H4 (cell line): ENCODE measurements at regions not wholly inside any gene's neighbourhood (a gene's known extent, or its start where the extent isn't known, plus 50 kb on each side); places are given as distances from the start of the nearest gene placed in this dataset.

Experiments
- DNase-seq: peaks from one replicate; pipeline ENCODE4 v3.0.0-alpha.2; 2015; ENCODE audit warnings: low spot score

- DNase-seq = no peak
These were observed 748.4 kb upstream of the HS6ST1 start for GRCh38 chr2:129067070-129067469.

- no peak for DNase-seq
These were observed 749.3 kb upstream of the HS6ST1 start for GRCh38 chr2:129067953-129068352.

- no peak for DNase-seq
These were observed 749.9 kb upstream of the HS6ST1 start for GRCh38 chr2:129068543-129068942.

DNA sequence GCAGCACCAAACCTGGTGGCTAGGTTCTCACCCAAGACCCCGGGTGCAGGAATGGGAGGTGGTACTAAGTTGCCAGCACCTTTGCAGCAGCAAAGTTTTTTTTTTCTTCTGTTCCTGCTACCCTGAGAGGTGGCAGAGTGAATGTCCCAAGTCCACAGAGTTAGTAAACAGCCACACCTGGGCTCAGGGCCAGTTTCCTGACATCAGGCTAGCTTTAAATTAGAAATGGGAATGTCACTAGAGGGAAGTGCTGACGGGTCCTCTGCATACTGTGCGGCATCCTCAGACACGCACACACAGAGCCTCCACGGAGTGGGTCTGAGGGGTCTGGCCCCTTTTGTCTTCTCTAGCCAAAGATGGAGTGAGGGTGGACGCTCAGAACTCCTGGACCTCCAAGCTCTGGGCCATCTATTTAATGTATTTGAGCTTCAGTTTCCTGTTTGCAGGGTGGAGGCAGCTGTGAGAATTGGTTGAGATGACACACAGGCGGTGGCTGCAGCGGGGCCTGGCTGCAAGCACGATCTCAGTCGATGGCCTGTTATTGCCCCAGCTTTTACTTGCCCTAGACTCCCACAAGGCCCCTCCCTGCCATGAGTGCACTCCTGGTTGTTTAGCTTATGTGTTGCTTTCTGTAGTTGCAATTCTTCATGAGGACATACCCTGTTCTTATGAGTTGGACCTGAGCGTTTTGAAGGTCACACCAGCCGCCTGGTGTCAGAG lies 751.4 kb upstream of the HS6ST1 start:
- DNase-seq = no peak

GRCh38 chr2:129070663-129071062 lies 752.0 kb upstream of the HS6ST1 start:
- DNase-seq = no peak

- DNase-seq = no peak
These were observed 752.9 kb upstream of the HS6ST1 start for GRCh38 chr2:129071531-129071930.

DNA sequence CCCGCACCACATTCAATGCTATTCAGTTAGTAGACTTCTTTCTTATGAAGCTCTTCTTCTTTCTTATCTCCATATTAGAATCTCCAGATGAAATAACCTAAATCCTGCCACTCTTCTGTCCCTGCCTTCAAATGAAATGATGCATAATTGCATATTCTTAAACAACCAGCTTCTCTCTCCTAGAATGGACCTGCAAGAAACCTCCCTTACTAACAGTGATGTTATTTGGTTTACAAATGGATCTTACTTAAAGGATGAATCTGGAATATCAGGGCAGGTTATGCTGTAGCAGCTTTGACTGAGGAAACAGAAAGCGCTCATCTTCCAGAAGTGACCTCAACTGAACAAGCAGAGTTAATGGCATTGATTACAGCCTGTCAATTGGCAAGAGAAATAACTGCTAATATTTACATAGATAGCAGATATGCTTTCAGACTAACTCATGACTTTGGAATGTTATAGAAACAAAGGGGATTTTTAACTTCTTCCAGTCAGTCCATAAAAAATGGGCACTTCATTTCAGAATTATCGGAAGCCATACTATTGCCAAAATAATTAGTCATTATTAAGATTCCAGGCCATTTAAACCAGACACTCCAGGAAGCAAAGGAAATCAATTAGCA lies 755.7 kb upstream of the HS6ST1 start:
- DNase-seq = no peak

DNA sequence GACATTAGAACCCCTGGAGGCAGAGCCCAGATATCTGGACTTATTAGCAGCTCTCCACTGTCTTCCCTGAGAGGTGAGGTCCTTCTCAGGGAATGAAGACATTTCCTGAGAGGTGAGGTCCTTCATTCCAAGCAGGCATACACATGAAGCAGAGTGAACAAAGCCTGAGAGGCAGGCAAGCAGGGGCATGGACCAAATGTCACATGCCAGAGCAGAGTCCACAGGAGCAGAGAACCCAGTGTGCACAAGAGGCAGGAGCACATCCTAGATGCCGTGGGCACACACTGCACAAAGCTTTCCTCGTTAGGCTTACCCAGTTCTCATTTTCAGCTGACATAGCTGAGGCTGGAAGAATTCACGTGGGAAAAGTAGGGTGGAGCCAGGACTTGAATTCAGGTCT lies 759.9 kb upstream of the HS6ST1 start:
- DNase-seq = no peak

GRCh38 chr2:129080715-129081476 lies 762.2 kb upstream of the HS6ST1 start:
- no peak for DNase-seq

DNA sequence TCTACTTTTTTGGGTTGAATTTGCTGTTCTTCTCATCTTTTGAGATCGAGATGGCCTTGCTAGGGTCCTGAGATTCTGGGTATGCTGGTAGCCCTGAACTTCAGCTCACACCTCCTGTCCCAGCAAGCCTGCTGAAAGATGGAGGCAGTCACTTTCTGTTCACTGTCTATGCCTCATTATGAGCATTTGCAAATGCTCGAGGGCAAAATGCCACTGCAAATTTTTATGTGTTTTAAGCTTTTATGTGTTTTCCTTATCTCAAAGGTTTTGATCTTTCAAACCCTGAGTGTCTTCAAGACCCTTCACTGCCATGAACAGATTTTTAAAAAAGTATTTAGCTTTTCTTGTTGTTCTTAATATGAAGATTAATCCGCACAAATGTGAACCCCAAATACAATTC lies 766.7 kb upstream of the HS6ST1 start:
- DNase-seq = no peak

GRCh38 chr2:129087133-129087813 lies 768.6 kb upstream of the HS6ST1 start:
- peak; percentile 48 for DNase-seq

DNA sequence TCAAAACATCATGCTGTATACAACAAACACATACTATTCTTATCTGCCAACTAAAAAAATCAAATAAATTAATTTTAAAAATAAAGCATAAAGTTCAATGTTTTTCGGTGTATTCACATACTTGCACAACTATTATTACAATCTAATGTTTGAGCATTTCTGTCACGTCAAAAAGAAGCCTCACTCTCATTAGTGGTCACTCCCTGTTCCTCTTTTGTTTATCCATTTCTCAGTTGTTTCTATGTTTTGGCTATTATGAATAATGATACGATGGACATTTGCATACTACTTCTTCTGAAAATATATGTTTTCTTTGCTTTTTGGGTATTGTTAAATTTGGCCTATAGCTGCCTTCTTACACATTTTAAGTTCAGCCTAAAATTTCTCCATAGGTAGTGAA lies 773.0 kb upstream of the HS6ST1 start:
- DNase-seq = no peak

- no peak for DNase-seq
These were observed 774.3 kb upstream of the HS6ST1 start for GRCh38 chr2:129092956-129093355.

DNA sequence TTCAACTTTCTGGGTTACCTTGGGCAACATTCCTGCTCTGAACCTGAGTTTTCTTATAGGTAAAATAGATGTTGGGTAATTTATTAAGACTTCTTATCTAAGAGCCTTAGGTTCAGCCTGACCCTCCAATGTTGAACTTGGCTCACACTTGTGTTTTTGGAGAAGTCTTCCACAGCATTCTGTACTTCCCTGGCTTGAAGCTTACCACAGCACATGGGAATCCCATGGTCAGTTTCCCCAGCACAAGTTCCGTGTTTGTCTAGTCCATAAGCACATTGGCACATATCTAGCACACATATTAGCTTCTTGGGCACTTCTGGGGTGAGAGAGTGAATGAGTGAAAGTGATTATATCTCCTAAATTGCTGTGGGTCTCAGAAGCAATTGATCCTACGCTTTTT lies 782.5 kb upstream of the HS6ST1 start:
- no peak for DNase-seq

DNA sequence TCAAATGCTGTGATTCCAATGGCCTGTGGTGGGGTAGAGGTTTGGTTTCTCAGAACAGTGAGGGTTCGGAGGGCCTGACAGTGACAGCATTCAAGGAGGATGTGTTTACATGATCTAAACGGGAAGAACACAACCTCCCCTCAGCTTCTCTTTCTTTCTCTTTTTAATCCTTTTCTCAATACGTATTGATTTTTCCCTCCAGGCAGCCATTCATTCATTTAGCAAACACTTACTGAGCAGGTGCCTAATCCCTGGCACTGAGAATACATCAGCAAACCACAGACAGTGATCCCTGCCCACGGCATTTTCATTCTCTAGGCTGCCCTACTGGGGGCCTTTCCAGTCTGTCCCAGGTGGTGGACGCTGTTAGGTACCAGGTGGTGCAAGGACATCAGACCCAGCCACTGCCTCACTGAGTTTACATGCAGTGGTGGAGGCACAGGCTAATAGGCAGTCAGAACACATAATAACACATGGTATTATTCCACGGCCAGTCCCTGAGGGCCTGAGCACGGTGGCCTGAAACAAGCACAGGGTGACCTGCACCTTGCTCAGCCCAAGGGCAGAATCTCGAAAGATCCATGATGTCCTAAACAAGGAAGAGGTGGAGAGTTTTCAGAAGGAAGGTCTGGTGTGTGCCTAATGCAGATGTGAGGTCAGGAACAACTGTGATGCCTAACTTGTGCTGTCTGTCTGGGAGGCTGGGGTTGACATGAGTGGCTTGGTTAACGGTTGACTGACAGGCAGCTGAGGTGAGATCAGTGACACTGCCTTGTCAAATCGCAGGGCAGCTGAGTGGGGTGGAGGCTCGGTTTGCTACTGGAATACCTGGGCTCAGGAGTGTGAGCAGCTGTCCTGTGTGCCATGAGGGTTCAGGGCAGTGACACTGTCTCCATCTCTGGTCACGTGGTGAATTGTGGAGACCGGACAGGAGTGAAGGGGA lies 785.5 kb upstream of the HS6ST1 start:
- no peak for DNase-seq

DNA sequence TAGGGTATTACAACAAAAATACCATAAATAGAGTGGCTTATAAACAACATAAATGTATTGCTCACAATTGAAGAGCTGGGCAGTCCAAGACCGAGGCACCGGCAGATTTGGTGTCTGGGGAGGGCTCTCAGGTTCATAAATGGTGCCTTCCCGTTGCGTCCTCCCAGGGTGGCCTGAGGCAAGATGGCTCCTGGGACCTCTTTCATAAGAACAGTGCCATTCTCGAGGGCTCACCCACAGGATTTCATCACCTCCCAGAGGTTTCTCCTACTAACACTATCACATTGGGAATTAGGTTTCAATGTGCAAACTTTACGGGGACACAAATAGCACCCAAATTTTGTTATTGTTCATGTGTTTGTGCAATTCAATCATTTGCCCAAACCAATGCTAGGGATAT lies 793.5 kb upstream of the HS6ST1 start:
- DNase-seq = peak; percentile 21

GRCh38 chr2:129113776-129114175 lies 795.1 kb upstream of the HS6ST1 start:
- no peak for DNase-seq

DNA sequence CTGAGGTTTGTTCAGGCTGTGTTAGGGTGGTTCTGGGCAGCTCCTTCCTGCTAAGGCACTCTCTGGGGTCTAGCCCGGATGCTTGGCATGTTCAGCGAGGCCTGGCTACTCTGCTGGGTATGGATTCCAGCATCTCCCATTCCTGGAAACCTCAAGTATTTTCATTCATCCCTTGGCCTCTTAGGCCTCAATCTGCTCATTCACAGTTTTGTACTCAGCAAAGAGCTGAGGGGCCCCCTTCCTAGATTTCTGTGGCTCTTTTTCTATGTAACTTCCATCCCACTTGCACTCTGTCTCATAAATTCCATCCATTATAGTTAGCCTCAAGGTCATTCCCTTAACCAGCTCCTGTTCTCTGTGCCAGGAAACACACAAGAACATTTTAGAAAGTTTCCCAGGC lies 798.8 kb upstream of the HS6ST1 start:
- no peak for DNase-seq

DNA sequence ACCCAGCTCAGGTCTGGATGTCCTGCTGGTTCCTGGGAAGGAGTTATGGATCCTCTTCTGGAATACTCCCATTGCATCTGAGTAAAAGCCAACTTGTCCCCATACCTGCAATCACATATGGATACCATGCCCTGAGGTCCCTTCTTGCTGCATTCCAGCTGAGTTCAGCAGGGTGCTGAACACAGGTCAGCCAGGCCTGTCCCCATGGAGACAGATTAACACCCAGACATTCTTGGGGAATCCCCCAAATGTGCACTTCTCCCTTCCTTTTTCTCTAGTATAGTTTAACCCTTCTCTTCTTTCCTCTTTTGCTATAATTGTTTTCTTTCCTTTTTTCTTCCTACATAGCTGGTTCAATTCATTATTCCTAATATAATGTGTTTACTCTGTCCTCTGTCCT lies 799.6 kb upstream of the HS6ST1 start:
- no peak for DNase-seq

- no peak for DNase-seq
These were observed 810.4 kb upstream of the HS6ST1 start for GRCh38 chr2:129129087-129129486.
